ENCODE measurements at regions not wholly inside any gene's neighbourhood (a gene's known extent, or its start where the extent isn't known, plus 50 kb on each side); places are given as distances from the start of the nearest gene placed in this dataset.

GRCh38 chr5:98593418-98593817, 180.0 kb upstream of the RGMB start:
- Mint-ChIP-seq H3K36me3 (ENCODE audit: unreplicated experiment) (peaks cover under 1% of the 10 kb centered on the region), H3K27me3 (ENCODE audit: unreplicated experiment) (no peaks in the 10 kb centered on the region), H3K4me3 (ENCODE audit: unreplicated experiment) (no peak overlapping the region), H3K9me3 (ENCODE audit: unreplicated experiment) (peaks cover 7% of the 10 kb centered on the region), H3K27ac (ENCODE audit: unreplicated experiment) (no peak overlapping the region), H3K4me1 (ENCODE audit: unreplicated experiment) (peaks cover 6% of the 10 kb centered on the region)
- TF ChIP-seq, protein P1, sequence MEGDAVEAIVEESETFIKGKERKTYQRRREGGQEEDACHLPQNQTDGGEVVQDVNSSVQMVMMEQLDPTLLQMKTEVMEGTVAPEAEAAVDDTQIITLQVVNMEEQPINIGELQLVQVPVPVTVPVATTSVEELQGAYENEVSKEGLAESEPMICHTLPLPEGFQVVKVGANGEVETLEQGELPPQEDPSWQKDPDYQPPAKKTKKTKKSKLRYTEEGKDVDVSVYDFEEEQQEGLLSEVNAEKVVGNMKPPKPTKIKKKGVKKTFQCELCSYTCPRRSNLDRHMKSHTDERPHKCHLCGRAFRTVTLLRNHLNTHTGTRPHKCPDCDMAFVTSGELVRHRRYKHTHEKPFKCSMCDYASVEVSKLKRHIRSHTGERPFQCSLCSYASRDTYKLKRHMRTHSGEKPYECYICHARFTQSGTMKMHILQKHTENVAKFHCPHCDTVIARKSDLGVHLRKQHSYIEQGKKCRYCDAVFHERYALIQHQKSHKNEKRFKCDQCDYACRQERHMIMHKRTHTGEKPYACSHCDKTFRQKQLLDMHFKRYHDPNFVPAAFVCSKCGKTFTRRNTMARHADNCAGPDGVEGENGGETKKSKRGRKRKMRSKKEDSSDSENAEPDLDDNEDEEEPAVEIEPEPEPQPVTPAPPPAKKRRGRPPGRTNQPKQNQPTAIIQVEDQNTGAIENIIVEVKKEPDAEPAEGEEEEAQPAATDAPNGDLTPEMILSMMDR (IDR thresholded peaks at IDR 0.05): no peak
- DNase-seq (ENCODE audit: extremely low spot score, unreplicated experiment): no peak

GRCh38 chr5:98594098-98594497, 179.4 kb upstream of the RGMB start:
- H3K4me1 Mint-ChIP-seq (ENCODE audit: unreplicated experiment): peaks cover 2% of the 10 kb centered on the region
- H3K4me3 Mint-ChIP-seq (ENCODE audit: unreplicated experiment): no peak overlapping the region
- TF ChIP-seq, protein P1 (IDR thresholded peaks at IDR 0.05): no peak
- H3K27me3 Mint-ChIP-seq (ENCODE audit: unreplicated experiment): no peaks in the 10 kb centered on the region
- DNase-seq (ENCODE audit: extremely low spot score, unreplicated experiment): no peak
- peaks cover 2% of the 10 kb centered on the region for H3K36me3 Mint-ChIP-seq (ENCODE audit: unreplicated experiment)
- H3K9me3 Mint-ChIP-seq (ENCODE audit: unreplicated experiment): peaks cover 10% of the 10 kb centered on the region
- no peak overlapping the region for H3K27ac Mint-ChIP-seq (ENCODE audit: unreplicated experiment)

GRCh38 chr5:98599016-98599415, 174.4 kb upstream of the RGMB start:
- peaks cover 22% of the 10 kb centered on the region for H3K9me3 Mint-ChIP-seq (ENCODE audit: unreplicated experiment)
- peaks cover 15% of the 10 kb centered on the region for H3K4me1 Mint-ChIP-seq (ENCODE audit: unreplicated experiment)
- no peak overlapping the region for H3K4me3 Mint-ChIP-seq (ENCODE audit: unreplicated experiment)
- TF ChIP-seq, protein P1 (IDR thresholded peaks at IDR 0.05): no peak
- peaks cover 2% of the 10 kb centered on the region for H3K36me3 Mint-ChIP-seq (ENCODE audit: unreplicated experiment)
- no peak for DNase-seq (ENCODE audit: extremely low spot score, unreplicated experiment)
- H3K27ac Mint-ChIP-seq (ENCODE audit: unreplicated experiment): no peak overlapping the region
- H3K27me3 Mint-ChIP-seq (ENCODE audit: unreplicated experiment): no peaks in the 10 kb centered on the region

GRCh38 chr5:98602534-98603112, 170.8 kb upstream of the RGMB start:
- DNase-seq (ENCODE audit: extremely low spot score, unreplicated experiment): no peak
- H3K27me3 Mint-ChIP-seq (ENCODE audit: unreplicated experiment): no peaks in the 10 kb centered on the region
- no peak overlapping the region for H3K4me3 Mint-ChIP-seq (ENCODE audit: unreplicated experiment)
- peaks cover 2% of the 10 kb centered on the region for H3K36me3 Mint-ChIP-seq (ENCODE audit: unreplicated experiment)
- TF ChIP-seq, protein P1 (IDR thresholded peaks at IDR 0.05): no peak
- peaks cover 29% of the 10 kb centered on the region for H3K4me1 Mint-ChIP-seq (ENCODE audit: unreplicated experiment)
- H3K9me3 Mint-ChIP-seq (ENCODE audit: unreplicated experiment): peaks cover 22% of the 10 kb centered on the region
- no peak overlapping the region for H3K27ac Mint-ChIP-seq (ENCODE audit: unreplicated experiment)

GRCh38 chr5:98603456-98603855, 170.0 kb upstream of the RGMB start:
- no peak for DNase-seq (ENCODE audit: extremely low spot score, unreplicated experiment)
- peaks cover 34% of the 10 kb centered on the region for H3K4me1 Mint-ChIP-seq (ENCODE audit: unreplicated experiment)
- no peak overlapping the region for H3K4me3 Mint-ChIP-seq (ENCODE audit: unreplicated experiment)
- TF ChIP-seq, protein P1 (IDR thresholded peaks at IDR 0.05): no peak
- H3K27ac Mint-ChIP-seq (ENCODE audit: unreplicated experiment): no peak overlapping the region
- peaks cover 18% of the 10 kb centered on the region for H3K9me3 Mint-ChIP-seq (ENCODE audit: unreplicated experiment)
- H3K36me3 Mint-ChIP-seq (ENCODE audit: unreplicated experiment): peaks cover 2% of the 10 kb centered on the region
- no peaks in the 10 kb centered on the region for H3K27me3 Mint-ChIP-seq (ENCODE audit: unreplicated experiment)

All from osteocyte (in vitro differentiated cells).